ENCODE measurements at regions not wholly inside any gene's neighbourhood (a gene's known extent, or its start where the extent isn't known, plus 50 kb on each side); places are given as distances from the start of the nearest gene placed in this dataset.

DNA sequence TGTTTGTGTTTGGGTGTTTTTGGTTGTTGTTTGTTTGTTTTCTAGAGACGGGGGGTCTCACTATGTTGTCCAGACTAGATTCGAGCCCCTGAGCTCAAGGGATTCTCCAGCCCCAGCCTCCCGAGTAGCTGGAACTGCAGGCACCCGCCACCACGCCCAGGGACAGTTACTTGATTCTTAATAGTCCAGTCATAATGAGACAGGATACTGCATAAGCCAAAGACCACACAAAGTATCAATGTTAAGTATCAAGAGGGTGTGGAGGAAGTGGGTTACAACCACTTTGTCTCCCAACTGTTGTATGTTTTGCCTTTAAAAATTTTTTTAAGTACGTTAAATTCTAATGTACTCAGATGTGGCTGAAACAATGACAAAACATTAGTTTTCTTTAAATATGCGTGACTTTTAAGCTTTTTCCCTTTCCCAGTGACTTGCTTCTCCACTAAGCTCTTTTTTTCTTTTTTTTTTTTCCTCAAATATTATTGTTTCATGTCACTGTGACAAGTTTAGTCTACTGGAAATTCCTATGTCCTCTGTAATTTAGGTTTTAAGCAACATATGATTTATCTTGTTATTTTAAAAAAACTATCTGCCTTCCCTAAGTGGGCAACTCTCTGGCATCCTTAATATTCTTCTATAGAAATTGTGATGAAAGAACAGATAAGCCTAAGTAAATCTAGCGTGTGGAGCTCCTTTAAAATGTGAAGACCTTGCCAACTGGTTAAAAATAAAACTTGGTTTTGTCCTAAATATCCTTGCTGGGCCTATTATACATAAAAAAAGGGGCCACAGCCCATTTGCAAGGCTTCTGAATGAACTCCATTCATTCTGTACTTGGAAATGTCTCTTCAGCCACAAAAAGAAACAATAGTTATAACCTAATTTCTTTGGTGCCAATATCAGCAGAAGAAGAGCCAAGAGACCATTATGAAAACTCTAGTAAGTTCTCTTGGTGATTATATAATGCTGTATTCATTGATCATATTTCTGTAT is 56.2 kb upstream of the DPH5 start:
- DNase-seq, result peak; percentile 10

- no peak for DNase-seq
Observed at GRCh38 chr1:101080859-101081258, 55.3 kb upstream of the DPH5 start.

DNA sequence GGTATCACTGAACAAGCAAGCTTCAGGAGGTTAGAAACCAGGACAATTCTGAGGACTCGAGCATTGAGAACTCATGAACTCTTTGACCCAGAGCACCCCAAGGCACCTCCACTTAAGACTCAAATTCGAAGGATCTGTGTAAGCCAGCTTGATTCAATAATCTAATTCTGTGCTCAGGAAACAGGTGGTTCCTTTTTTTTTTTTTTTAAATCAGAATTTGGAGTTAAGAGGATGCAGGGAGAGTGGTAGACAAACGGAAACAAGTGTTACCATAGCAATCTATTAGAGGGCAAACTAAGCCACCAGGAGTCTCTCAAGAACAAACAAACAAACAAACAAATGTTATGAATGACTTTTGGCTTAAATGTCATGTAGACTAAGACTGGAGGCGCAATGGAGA is 53.8 kb upstream of the DPH5 start:
- DNase-seq, result no peak

DNA sequence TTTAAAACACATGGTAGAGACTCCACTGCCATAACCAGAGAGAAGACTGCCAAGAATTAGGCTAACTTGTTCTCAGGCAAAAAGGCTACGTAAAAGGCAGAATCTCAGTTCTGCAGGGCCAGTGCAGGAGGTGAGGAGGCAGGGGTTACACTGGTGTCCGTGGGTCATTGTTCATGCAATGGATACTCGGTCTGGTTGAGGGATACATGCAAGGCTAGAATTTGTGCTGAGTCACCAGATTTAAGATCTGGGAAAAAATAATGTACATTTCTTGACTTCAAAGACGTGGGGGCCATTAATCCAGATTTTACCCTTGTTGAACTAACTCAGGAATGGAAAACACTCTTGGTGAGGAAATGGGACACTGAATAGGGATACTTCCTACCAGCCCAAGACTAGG is 52.3 kb upstream of the DPH5 start:
- no peak for DNase-seq

DNA sequence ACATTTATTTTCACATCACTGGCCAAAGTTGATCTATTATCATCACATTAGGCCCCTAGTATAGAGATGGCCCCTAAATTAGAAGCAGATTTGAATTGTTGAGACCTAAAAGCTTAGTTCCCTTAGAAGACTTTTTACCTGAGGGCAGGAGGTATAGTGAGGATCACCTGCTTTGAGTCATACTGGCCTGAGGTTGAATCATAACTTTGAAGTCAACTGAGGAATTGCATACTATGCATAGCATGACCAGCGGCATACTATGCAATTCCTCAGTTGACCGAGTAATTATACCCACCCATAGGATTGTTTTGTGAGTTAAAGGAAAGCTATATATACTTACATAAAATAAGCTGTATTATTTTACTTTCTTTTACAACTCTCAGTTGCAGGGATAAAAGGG is 50.3 kb upstream of the DPH5 start:
- DNase-seq, result no peak

All from activated CD4-positive, alpha-beta T cell treated with anti-CD3 and anti-CD28 coated beads, Interleukin-2, amount 50 U/mL, for 1 hour (primary cell).